GM12878 (cell line): ENCODE measurements at regions not wholly inside any gene's neighbourhood (a gene's known extent, or its start where the extent isn't known, plus 50 kb on each side); places are given as distances from the start of the nearest gene placed in this dataset.

Source experiments
- ATAC-seq: fragments of 200-7000 bp; cut with Tn5 transposase; 3 replicates; pipeline ENCODE4 v1.9.1; 2020; ENCODE audit warnings: mild to moderate bottlenecking, moderate library complexity
- BruUV-seq: library from RNA; stranded (reverse); fragments of 400-500 nt; replicated peaks from 2 replicates; lab custom pipeline; 2021; lab: Mats Ljungman, UMichigan
- CTCF ChIA-PET: fragments of 300-600 bp; sonication (Branson Sonifier 250); formaldehyde crosslinking; extraction: SDS; loops from one replicate; lab custom pipeline; 2021; ENCODE audit warnings: inconsistent platforms; lab: Yijun Ruan, JAX
- POLR2A ChIA-PET: fragments of 350-600 bp; formaldehyde crosslinking; extraction: SDS; loops from one replicate; lab custom pipeline; 2021; ENCODE audit warnings: inconsistent platforms; lab: Charles Lee
- RAD21 ChIA-PET: fragments of 300-600 bp; sonication (Branson Sonifier 250); formaldehyde crosslinking; loops from one replicate; lab custom pipeline; 2023; ENCODE audit warnings: antibody characterized with exemption; ENCODE audit not compliant: unreplicated experiment; lab: Charles Lee
- SMC1A ChIA-PET: fragments of 300-600 bp; sonication (Branson Sonifier 250); formaldehyde crosslinking; loops from one replicate; lab custom pipeline; 2023; ENCODE audit not compliant: unreplicated experiment, uncharacterized antibody; lab: Charles Lee
- DNase-seq: peaks from one replicate; pipeline ENCODE4 v3.0.0-alpha.2; 2011; ENCODE audit warnings: low read depth, low spot score
- FAIRE-seq: peaks from 3 replicates; lab custom pipeline; 2011; peaks lifted over from hg19 to GRCh38; lab: Jason Lieb, UNC
- H2AFZ ChIP-seq: 2 replicates; pipeline ENCODE4 v1.6.0; 2011; ENCODE audit warnings: low read depth, low read length, control low read depth; ENCODE audit not compliant: control insufficient read depth
- H3K27ac ChIP-seq: 2 replicates; pipeline ENCODE4 v1.5.1; 2011; ENCODE audit warnings: control low read depth; ENCODE audit not compliant: control insufficient read depth, insufficient read depth
- H3K27me3 ChIP-seq, 2 experiments: replicated peaks in 1 of 2; 2 replicates each; pipeline versions ENCODE4 v1.6.0 to v1.6.1; 2011; ENCODE audit warnings: low read length in 1 of 2; ENCODE audit not compliant: control insufficient read depth in 2 of 2, insufficient read depth in 2 of 2
- H3K36me3 ChIP-seq, 2 experiments: 2 replicates each; pipeline ENCODE4 v1.5.1; 2011; ENCODE audit warnings: low read length in 1 of 2; ENCODE audit not compliant: control insufficient read depth in 2 of 2, insufficient read depth in 2 of 2
- H3K4me1 ChIP-seq: 2 replicates; pipeline ENCODE4 v1.6.1; 2011; ENCODE audit warnings: mild to moderate bottlenecking, low read length, moderate library complexity, mixed read lengths; ENCODE audit not compliant: control insufficient read depth, insufficient read depth
- H3K4me2 ChIP-seq: 2 replicates; pipeline ENCODE4 v1.6.0; 2011; ENCODE audit warnings: control low read depth; ENCODE audit not compliant: control insufficient read depth, insufficient read depth
- H3K4me3 ChIP-seq: fragments of 200-600 bp; sonication (generic); 2 replicates; pipeline ENCODE4 v1.5.1; 2016
- H3K79me2 ChIP-seq: 2 replicates; pipeline ENCODE4 v1.6.0; 2011; ENCODE audit warnings: low read length; ENCODE audit not compliant: control insufficient read depth, insufficient read depth
- H3K9ac ChIP-seq: 2 replicates; pipeline ENCODE4 v1.8.0; 2011; ENCODE audit warnings: low read length, control low read depth, mixed read lengths; ENCODE audit not compliant: control insufficient read depth, insufficient read depth
- H3K9me3 ChIP-seq: replicated peaks from 3 replicates; pipeline ENCODE4 v1.5.1; 2011; ENCODE audit warnings: mild to moderate bottlenecking, low read length; ENCODE audit not compliant: control insufficient read depth, insufficient read depth
- H4K20me1 ChIP-seq: 2 replicates; pipeline ENCODE4 v1.6.0; 2011; ENCODE audit not compliant: control insufficient read depth, insufficient read depth
- CREB1 ChIP-seq: IDR thresholded peaks from 2 replicates; pipeline ENCODE4 v1.6.1; 2012; ENCODE audit warnings: low read depth, mild to moderate bottlenecking, inconsistent platforms
- EED ChIP-seq: sonication (generic); IDR thresholded peaks from 2 replicates; pipeline ENCODE4 v1.6.1; 2016; ENCODE audit warnings: antibody characterized with exemption, low read depth
- ETV6 ChIP-seq, 2 experiments: fragments of 450-650 bp in 1 of 2; IDR thresholded peaks in 1 of 2; conservative IDR thresholded peaks in 1 of 2; 2 replicates each; pipeline ENCODE4 v1.6.1; 2014; ENCODE audit warnings: antibody characterized with exemption in 1 of 2, borderline replicate concordance in 1 of 2, low read depth in 1 of 2, mild to moderate bottlenecking in 1 of 2, moderate library complexity in 1 of 2
- IKZF1 ChIP-seq: fragments of 450-650 bp; conservative IDR thresholded peaks from 2 replicates; pipeline ENCODE4 v1.6.1; 2017; ENCODE audit warnings: antibody characterized with exemption, mild to moderate bottlenecking
- JUNB ChIP-seq: IDR thresholded peaks from 2 replicates; pipeline ENCODE4 v1.6.1; 2016; ENCODE audit warnings: antibody characterized with exemption, mild to moderate bottlenecking
- NBN ChIP-seq: fragments of 450-650 bp; IDR thresholded peaks from 2 replicates; pipeline ENCODE4 v1.6.1; 2016
- RAD21 ChIP-seq: IDR thresholded peaks from 2 replicates; pipeline ENCODE4 v1.6.1; 2011; ENCODE audit warnings: mild to moderate bottlenecking, low read depth, low read length, moderate library complexity; ENCODE audit not compliant: insufficient read depth
- RELA ChIP-seq: fragments of 450-650 bp; IDR thresholded peaks from 2 replicates; pipeline ENCODE4 v1.8.0; 2014; ENCODE audit warnings: borderline replicate concordance; ENCODE audit not compliant: partially characterized antibody
- RFX5 ChIP-seq: IDR thresholded peaks from 2 replicates; pipeline ENCODE4 v1.6.1; 2011; ENCODE audit warnings: low read depth, low read length, improper control_type of control experiment
- SP1 ChIP-seq: IDR thresholded peaks from one replicate; pipeline ENCODE4 v1.6.1; 2011; ENCODE audit warnings: low read depth, low read length
- ZNF24 ChIP-seq: fragments of 450-650 bp; IDR thresholded peaks from 2 replicates; pipeline ENCODE4 v1.6.1; 2017; ENCODE audit warnings: antibody characterized with exemption, mild to moderate bottlenecking
- WGBS: methylation state at CpG from one replicate; pipeline ENCODE4 v1.1.6; 2016; ENCODE audit warnings: low lambda C conversion rate; ENCODE audit not compliant: insufficient replicate concordance, insufficient coverage; ENCODE audit errors: missing lambda C conversion rate; 5-methylcytosine and 5-hydroxymethylcytosine counted together
- in situ Hi-C: fragments of 300-500 bp; cut with MboI; formaldehyde crosslinking; loops from 9 replicates; pipeline ENCODE4 v1.14.3; 2018; ENCODE audit warnings: mixed read lengths
- intact Hi-C: fragments of 100-400 bp; cut with micrococcal nuclease; formaldehyde crosslinking; loops from one replicate; pipeline ENCODE4 v1.14.2; 2022; ENCODE audit not compliant: unreplicated experiment
- TF ChIP-seq, protein P1 (sequence below): fragments of 450-650 bp; IDR thresholded peaks from 2 replicates; pipeline ENCODE4 v1.6.1; 2017; ENCODE audit warnings: borderline replicate concordance
- TF ChIP-seq, protein P2 (sequence below): fragments of 450-650 bp; IDR thresholded peaks from 2 replicates; pipeline ENCODE4 v1.6.1; 2018; ENCODE audit warnings: mild to moderate bottlenecking, low read depth, moderate library complexity; ENCODE audit not compliant: partially characterized antibody

DNA sequence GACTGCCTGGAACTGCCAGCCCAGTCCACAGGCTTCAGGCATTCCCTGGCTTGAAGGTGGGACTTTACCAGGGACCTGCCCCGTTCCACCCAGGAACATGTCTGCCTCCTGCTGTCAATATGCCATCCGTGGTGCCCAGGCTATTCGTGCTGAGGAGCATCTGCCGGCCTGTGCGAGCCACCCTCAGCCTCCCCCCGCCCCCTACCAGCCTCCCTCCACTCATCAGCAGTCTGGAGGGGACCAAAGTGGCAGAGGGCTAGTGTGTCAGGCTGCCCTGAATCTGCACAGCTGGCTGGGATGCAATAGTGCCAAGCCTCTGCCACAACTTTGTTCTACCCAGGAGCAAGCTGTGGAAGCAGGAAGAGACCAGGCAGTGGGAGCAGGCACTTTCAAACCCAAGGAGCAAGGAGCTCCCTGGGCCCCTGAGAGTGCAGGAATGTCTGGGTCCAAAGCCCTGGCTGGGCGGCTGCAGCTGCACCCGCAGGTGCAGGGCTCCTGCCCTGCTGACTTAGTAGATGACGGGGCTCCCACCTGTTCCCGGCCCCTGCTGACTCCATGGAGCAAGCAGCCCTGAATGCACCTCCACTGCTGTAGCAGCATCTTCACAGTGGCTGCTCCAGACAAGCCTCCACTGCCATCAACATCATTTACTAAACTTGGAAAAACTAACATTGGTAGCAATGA is 423.2 kb downstream of the RERGL start:
- Histone ChIP-seq H3K9me3 (no peaks in the 10 kb centered on the region), H3K4me2 (no peak overlapping the region), H3K4me1 (no peaks in the 10 kb centered on the region), H2AFZ (no peak overlapping the region), H3K9ac (no peak overlapping the region), H3K79me2 (no peaks in the 10 kb centered on the region), H4K20me1 (no peaks in the 10 kb centered on the region), H3K27me3 (no peaks in the 10 kb centered on the region), H3K27ac (no peak overlapping the region), H3K36me3 (no peaks in the 10 kb centered on the region), H3K4me3 (no peak overlapping the region)
- FAIRE-seq (no peak), DNase-seq (no peak), ATAC-seq (no peak)
- TF ChIP-seq JUNB, result no peak
- no peak for TF ChIP-seq ZNF24
- TF ChIP-seq, protein P1, sequence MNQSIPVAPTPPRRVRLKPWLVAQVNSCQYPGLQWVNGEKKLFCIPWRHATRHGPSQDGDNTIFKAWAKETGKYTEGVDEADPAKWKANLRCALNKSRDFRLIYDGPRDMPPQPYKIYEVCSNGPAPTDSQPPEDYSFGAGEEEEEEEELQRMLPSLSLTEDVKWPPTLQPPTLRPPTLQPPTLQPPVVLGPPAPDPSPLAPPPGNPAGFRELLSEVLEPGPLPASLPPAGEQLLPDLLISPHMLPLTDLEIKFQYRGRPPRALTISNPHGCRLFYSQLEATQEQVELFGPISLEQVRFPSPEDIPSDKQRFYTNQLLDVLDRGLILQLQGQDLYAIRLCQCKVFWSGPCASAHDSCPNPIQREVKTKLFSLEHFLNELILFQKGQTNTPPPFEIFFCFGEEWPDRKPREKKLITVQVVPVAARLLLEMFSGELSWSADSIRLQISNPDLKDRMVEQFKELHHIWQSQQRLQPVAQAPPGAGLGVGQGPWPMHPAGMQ, result no peak
- no peak for TF ChIP-seq CREB1
- TF ChIP-seq EED, result no peak
- no peak for TF ChIP-seq SP1
- no peak for TF ChIP-seq RFX5
- no peak for TF ChIP-seq RAD21
- no peak for TF ChIP-seq NBN
- no peak for TF ChIP-seq ETV6 (conservative IDR thresholded peaks at IDR 0.05 in 1 of 2, IDR thresholded peaks at IDR 0.05 in 1 of 2; ENCODE audit: borderline replicate concordance in 1 of 2, low read depth in 1 of 2)
- TF ChIP-seq RELA, result no peak
- no peak for TF ChIP-seq IKZF1
- TF ChIP-seq, protein P2, sequence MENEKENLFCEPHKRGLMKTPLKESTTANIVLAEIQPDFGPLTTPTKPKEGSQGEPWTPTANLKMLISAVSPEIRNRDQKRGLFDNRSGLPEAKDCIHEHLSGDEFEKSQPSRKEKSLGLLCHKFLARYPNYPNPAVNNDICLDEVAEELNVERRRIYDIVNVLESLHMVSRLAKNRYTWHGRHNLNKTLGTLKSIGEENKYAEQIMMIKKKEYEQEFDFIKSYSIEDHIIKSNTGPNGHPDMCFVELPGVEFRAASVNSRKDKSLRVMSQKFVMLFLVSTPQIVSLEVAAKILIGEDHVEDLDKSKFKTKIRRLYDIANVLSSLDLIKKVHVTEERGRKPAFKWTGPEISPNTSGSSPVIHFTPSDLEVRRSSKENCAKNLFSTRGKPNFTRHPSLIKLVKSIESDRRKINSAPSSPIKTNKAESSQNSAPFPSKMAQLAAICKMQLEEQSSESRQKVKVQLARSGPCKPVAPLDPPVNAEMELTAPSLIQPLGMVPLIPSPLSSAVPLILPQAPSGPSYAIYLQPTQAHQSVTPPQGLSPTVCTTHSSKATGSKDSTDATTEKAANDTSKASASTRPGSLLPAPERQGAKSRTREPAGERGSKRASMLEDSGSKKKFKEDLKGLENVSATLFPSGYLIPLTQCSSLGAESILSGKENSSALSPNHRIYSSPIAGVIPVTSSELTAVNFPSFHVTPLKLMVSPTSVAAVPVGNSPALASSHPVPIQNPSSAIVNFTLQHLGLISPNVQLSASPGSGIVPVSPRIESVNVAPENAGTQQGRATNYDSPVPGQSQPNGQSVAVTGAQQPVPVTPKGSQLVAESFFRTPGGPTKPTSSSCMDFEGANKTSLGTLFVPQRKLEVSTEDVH, result no peak
- ChIA-PET CTCF (no interaction called here), SMC1A (no interaction called here), POLR2A (no interaction called here), RAD21 (no interaction called here)
- 37% methylated on average over 10 of the region's 10 CpGs for WGBS
- no TSS peak for BruUV-seq
- intact Hi-C loops (no loop called here), in situ Hi-C loops (no loop called here)
